Muscle of leg (tissue), 3 donors: ENCODE measurements at regions not wholly inside any gene's neighbourhood (a gene's known extent, or its start where the extent isn't known, plus 50 kb on each side); places are given as distances from the start of the nearest gene placed in this dataset.

ENCODE experiments used
- DNase-seq: peaks from one replicate; pipeline ENCODE4 v3.0.0; 2013
- H3K27ac ChIP-seq: one replicate; pipeline ENCODE4 v1.5.1; 2013; ENCODE audit warnings: mild to moderate bottlenecking, low read length, control low read depth
- H3K27me3 ChIP-seq: one replicate; pipeline ENCODE4 v1.6.1; 2013; ENCODE audit warnings: low read length; ENCODE audit not compliant: control insufficient read depth, insufficient read depth
- H3K36me3 ChIP-seq: one replicate; pipeline ENCODE4 v1.6.1; 2013; ENCODE audit warnings: low read length; ENCODE audit not compliant: control insufficient read depth, insufficient read depth
- H3K4me1 ChIP-seq: one replicate; pipeline ENCODE4 v1.6.1; 2013; ENCODE audit warnings: low read length; ENCODE audit not compliant: control insufficient read depth, insufficient read depth
- H3K4me3 ChIP-seq: one replicate; pipeline ENCODE4 v1.5.1; 2013; ENCODE audit warnings: low read length, control low read depth
- H3K9me3 ChIP-seq: replicated peaks from 2 replicates; pipeline ENCODE4 v1.6.1; 2013; ENCODE audit warnings: low read depth, low read length; ENCODE audit not compliant: control insufficient read depth
- WGBS: methylation state at CpG from one replicate; pipeline ENCODE4 v1.1.5; 2013; ENCODE audit warnings: missing lambda C conversion rate; ENCODE audit not compliant: insufficient coverage; 5-methylcytosine and 5-hydroxymethylcytosine counted together

- no peaks in the 10 kb centered on the region for H3K36me3 ChIP-seq
- no peak for DNase-seq
- no peaks in the 10 kb centered on the region for H3K9me3 ChIP-seq
- H3K27me3 ChIP-seq, result no peaks in the 10 kb centered on the region
- WGBS, result 70% methylated on average over 15 of the region's 15 CpGs
- H3K27ac ChIP-seq, result no peak overlapping the region
- peaks cover 4% of the 10 kb centered on the region for H3K4me1 ChIP-seq
- H3K4me3 ChIP-seq, result no peak overlapping the region
Observed at GRCh38 chr22:23513133-23513532, 67.0 kb downstream of the IGLL1 start.

GRCh38 chr22:23512721-23513120 is 67.4 kb downstream of the IGLL1 start:
- 64% methylated on average over 3 of the region's 5 CpGs for WGBS

DNA sequence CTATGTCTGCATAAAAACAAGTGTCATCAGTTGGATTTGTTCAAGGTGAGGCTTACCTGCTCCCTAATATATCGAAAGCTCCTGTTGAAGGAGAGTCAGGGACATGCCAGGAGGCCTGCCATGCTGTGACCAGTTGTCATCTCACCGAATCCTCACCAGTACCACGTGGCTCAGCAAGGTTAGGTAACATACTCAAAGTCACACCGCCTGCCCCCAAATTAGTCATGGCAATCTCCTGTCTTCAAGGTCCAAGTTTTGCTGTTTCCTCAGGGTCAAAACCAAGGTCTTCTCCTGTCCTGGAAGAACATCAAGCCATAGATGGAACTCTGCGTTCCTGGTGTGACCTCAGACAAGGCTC is 67.8 kb downstream of the IGLL1 start:
- Histone ChIP-seq H3K36me3 (no peaks in the 10 kb centered on the region), H3K27me3 (no peaks in the 10 kb centered on the region), H3K4me3 (no peak overlapping the region), H3K27ac (no peak overlapping the region), H3K9me3 (no peaks in the 10 kb centered on the region), H3K4me1 (peaks cover 4% of the 10 kb centered on the region)
- WGBS, result 98% methylated on average over 5 of the region's 5 CpGs
- no peak for DNase-seq

More at GRCh38 chr22:23512721-23513120, 67.4 kb downstream of the IGLL1 start:
- Histone ChIP-seq H3K4me3 (no peak overlapping the region), H3K27ac (no peak overlapping the region), H3K36me3 (no peaks in the 10 kb centered on the region), H3K27me3 (no peaks in the 10 kb centered on the region), H3K9me3 (no peaks in the 10 kb centered on the region), H3K4me1 (peaks cover 4% of the 10 kb centered on the region)
- no peak for DNase-seq

- Histone ChIP-seq H3K27ac (no peak overlapping the region), H3K4me1 (peaks cover 4% of the 10 kb centered on the region), H3K36me3 (no peaks in the 10 kb centered on the region), H3K27me3 (no peaks in the 10 kb centered on the region), H3K4me3 (no peak overlapping the region), H3K9me3 (no peaks in the 10 kb centered on the region)
- no peak for DNase-seq
- 81% methylated on average over 6 of the region's 19 CpGs for WGBS
Observed at GRCh38 chr22:23511627-23512347, 68.3 kb downstream of the IGLL1 start.

- 64% methylated on average over 2 of the region's 11 CpGs for WGBS
Observed at GRCh38 chr22:23509571-23510302, 70.4 kb downstream of the IGLL1 start.

DNA sequence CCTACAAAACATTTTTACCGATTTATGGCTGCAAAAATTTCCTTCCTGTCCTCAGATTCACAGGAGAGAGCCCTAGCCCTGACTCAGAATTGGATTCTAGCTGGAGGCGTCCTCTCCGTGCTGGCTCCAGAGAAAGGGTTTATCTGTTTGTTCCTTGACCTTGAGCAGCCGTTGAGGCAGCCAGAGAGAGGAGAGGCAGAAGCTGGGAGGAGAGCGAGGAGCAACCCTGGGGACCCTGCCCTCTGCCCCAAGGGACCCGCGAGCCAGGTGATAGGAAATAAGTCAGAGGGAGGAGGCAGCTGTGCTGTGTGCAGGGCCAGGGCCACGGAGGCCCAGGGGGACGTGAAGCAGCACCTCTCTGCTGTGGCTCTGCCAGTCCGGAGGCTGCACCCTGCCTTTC is 75.6 kb downstream of the IGLL1 start:
- WGBS, result 36% methylated on average over 10 of the region's 10 CpGs
- Histone ChIP-seq H3K9me3 (no peaks in the 10 kb centered on the region), H3K36me3 (no peaks in the 10 kb centered on the region), H3K4me3 (no peak overlapping the region), H3K27ac (no peak overlapping the region), H3K27me3 (no peaks in the 10 kb centered on the region), H3K4me1 (peaks cover 14% of the 10 kb centered on the region)
- DNase-seq, result peak; percentile 69

More at GRCh38 chr22:23509571-23510302, 70.4 kb downstream of the IGLL1 start:
- DNase-seq, result no peak
- no peaks in the 10 kb centered on the region for H3K27me3 ChIP-seq
- no peak overlapping the region for H3K4me3 ChIP-seq
- no peak overlapping the region for H3K27ac ChIP-seq
- no peaks in the 10 kb centered on the region for H3K9me3 ChIP-seq
- no peaks in the 10 kb centered on the region for H3K36me3 ChIP-seq
- peaks cover 2% of the 10 kb centered on the region for H3K4me1 ChIP-seq

- DNase-seq, result no peak
- no peak overlapping the region for H3K4me3 ChIP-seq
- peak overlapping the region; percentile 20 for H3K27ac ChIP-seq
- 73% methylated on average over 14 of the region's 15 CpGs for WGBS
- no peaks in the 10 kb centered on the region for H3K36me3 ChIP-seq
- H3K27me3 ChIP-seq, result no peaks in the 10 kb centered on the region
- H3K9me3 ChIP-seq, result no peaks in the 10 kb centered on the region
- peaks cover 14% of the 10 kb centered on the region for H3K4me1 ChIP-seq
Observed at GRCh38 chr22:23503736-23504440, 76.2 kb downstream of the IGLL1 start.

DNA sequence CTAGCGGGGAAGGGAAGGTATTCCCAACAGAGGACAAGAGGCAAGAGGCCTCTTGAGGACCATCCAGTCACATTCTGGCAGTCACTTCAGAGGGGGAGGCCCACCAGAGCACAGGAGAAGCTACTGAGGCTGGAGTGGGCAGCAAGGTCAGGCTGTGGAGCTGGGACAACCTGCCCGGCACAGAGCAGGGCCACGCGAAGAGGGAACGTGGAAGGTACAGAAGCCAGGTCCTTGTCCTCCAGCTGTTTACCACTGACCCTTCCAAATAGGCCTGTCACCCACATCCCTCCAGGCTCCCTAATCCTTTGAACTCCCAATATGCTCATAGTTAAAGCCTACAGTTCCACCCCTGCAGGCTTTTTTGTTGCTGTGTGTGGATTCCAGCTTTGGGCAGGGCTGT is 76.9 kb downstream of the IGLL1 start:
- Histone ChIP-seq H3K27me3 (no peaks in the 10 kb centered on the region), H3K9me3 (no peaks in the 10 kb centered on the region), H3K27ac (no peak overlapping the region), H3K4me1 (peaks cover 14% of the 10 kb centered on the region), H3K4me3 (no peak overlapping the region), H3K36me3 (no peaks in the 10 kb centered on the region)
- 100% methylated on average over 1 of the region's 5 CpGs for WGBS
- no peak for DNase-seq

GRCh38 chr22:23501708-23502107 is 78.4 kb downstream of the IGLL1 start:
- DNase-seq, result no peak
- H3K27ac ChIP-seq, result no peak overlapping the region
- no peaks in the 10 kb centered on the region for H3K27me3 ChIP-seq
- H3K4me1 ChIP-seq, result peaks cover 14% of the 10 kb centered on the region
- 95% methylated on average over 4 of the region's 12 CpGs for WGBS
- no peak overlapping the region for H3K4me3 ChIP-seq
- H3K36me3 ChIP-seq, result no peaks in the 10 kb centered on the region
- H3K9me3 ChIP-seq, result no peaks in the 10 kb centered on the region

DNA sequence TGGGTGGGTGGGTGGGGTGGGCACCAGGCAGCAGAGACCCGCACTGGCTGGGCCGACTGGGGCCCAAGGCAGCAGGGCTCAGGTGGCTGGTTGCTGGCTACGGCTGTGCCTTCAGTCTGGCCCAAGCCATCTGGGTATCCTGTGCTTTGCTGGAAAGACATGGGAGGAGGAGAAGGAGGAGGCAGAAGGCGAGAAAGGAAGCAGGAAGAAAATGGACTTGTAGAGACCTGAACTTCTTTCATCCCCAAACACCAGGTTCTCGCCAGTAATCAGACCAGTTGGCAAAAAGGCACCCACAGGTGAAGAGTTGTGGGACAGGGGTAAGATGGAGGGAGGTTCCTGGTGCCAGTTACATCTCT is 78.8 kb downstream of the IGLL1 start:
- H3K9me3 ChIP-seq, result no peaks in the 10 kb centered on the region
- H3K4me3 ChIP-seq, result no peak overlapping the region
- DNase-seq, result no peak
- H3K4me1 ChIP-seq, result peaks cover 14% of the 10 kb centered on the region
- no peak overlapping the region for H3K27ac ChIP-seq
- no peaks in the 10 kb centered on the region for H3K27me3 ChIP-seq
- no peaks in the 10 kb centered on the region for H3K36me3 ChIP-seq
- WGBS, result 36% methylated on average over 3 of the region's 5 CpGs
